ENCODE measurements at regions not wholly inside any gene's neighbourhood (a gene's known extent, or its start where the extent isn't known, plus 50 kb on each side); places are given as distances from the start of the nearest gene placed in this dataset.

GRCh38 chr11:82246926-82247325 lies 486.7 kb downstream of the FAM181B start:
- Histone ChIP-seq H3K27ac (no peak overlapping the region), H3K4me3 (no peak overlapping the region), H3K4me1 (replicated peaks in 1 of 2) (no peaks in the 10 kb centered on the region), H3K36me3 (replicated peaks in 1 of 2) (no peaks in the 10 kb centered on the region), H3K9me3 (replicated peaks in 1 of 3) (no peaks in the 10 kb centered on the region), H3K27me3 (no peaks in the 10 kb centered on the region)
- DNase-seq, result no peak
- TF ChIP-seq, protein P1, sequence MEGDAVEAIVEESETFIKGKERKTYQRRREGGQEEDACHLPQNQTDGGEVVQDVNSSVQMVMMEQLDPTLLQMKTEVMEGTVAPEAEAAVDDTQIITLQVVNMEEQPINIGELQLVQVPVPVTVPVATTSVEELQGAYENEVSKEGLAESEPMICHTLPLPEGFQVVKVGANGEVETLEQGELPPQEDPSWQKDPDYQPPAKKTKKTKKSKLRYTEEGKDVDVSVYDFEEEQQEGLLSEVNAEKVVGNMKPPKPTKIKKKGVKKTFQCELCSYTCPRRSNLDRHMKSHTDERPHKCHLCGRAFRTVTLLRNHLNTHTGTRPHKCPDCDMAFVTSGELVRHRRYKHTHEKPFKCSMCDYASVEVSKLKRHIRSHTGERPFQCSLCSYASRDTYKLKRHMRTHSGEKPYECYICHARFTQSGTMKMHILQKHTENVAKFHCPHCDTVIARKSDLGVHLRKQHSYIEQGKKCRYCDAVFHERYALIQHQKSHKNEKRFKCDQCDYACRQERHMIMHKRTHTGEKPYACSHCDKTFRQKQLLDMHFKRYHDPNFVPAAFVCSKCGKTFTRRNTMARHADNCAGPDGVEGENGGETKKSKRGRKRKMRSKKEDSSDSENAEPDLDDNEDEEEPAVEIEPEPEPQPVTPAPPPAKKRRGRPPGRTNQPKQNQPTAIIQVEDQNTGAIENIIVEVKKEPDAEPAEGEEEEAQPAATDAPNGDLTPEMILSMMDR (IDR thresholded peaks at IDR 0.05), result no peak
- no peak for TF ChIP-seq POLR2A (IDR thresholded peaks at IDR 0.05)
- intact Hi-C loops (cut with DNase I), result no loop called here

DNA sequence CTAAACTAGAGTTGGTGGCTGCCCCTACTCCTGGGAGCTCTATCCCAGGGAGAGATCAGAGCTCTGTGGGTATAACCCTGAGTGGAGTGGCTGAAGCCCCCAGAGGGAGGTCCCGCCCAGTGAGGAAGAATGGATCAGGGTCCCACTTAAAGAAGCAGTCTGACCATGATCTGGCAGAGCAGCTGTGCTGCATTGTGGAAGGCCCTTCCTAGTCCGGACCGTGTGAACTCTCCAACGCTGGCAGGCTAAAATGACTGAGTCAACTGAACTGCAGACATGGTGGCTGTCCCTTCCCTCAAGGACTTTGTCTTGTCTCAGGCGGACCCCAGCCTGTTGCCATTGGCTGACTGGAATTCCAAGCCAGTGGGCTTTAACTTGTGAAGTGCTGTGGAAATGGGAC lies 494.2 kb downstream of the FAM181B start:
- Histone ChIP-seq H3K4me1 (replicated peaks in 1 of 2) (no peaks in the 10 kb centered on the region), H3K4me3 (no peak overlapping the region), H3K27me3 (no peaks in the 10 kb centered on the region), H3K36me3 (replicated peaks in 1 of 2) (no peaks in the 10 kb centered on the region), H3K9me3 (replicated peaks in 1 of 3) (no peaks in the 10 kb centered on the region), H3K27ac (no peak overlapping the region)
- 65 to 95% (median 83%) methylated on average over 3 to 5 of the region's 5 CpGs for WGBS, 4 donors
- TF ChIP-seq, protein P1 (IDR thresholded peaks at IDR 0.05), result no peak
- no peak for TF ChIP-seq POLR2A (IDR thresholded peaks at IDR 0.05)
- no peak for DNase-seq
- intact Hi-C loops (cut with DNase I), result no loop called here

DNA sequence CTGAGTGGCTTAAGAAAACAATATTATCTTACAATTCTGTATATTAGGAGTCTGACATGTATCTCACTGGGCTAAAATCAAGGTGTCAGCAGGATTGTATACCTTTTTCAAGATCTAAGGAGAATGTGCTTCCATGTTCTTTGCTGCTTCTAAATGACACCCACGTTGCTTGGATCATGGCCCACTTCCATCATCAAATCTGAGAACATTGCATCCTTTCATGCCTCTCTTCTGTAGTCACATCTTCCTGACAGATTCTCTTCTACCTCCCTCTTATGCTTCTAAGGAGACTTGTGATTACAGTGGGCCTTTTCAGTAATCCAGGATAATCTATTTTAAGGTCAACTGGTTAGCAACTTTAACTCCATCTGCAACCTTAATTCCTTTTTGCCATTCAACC lies 499.4 kb downstream of the FAM181B start:
- Histone ChIP-seq H3K36me3 (replicated peaks in 1 of 2) (no peaks in the 10 kb centered on the region), H3K4me3 (no peak overlapping the region), H3K27ac (no peak overlapping the region), H3K27me3 (no peaks in the 10 kb centered on the region), H3K4me1 (replicated peaks in 1 of 2) (no peaks in the 10 kb centered on the region), H3K9me3 (replicated peaks in 1 of 3) (no peaks in the 10 kb centered on the region)
- intact Hi-C loops (cut with DNase I), result no loop called here
- TF ChIP-seq POLR2A (IDR thresholded peaks at IDR 0.05), result no peak
- TF ChIP-seq, protein P1 (IDR thresholded peaks at IDR 0.05), result no peak
- WGBS, 4 donors, result 62 to 73% (median 66%) methylated on average over 1 of the region's 1 CpG
- no peak for DNase-seq

DNA sequence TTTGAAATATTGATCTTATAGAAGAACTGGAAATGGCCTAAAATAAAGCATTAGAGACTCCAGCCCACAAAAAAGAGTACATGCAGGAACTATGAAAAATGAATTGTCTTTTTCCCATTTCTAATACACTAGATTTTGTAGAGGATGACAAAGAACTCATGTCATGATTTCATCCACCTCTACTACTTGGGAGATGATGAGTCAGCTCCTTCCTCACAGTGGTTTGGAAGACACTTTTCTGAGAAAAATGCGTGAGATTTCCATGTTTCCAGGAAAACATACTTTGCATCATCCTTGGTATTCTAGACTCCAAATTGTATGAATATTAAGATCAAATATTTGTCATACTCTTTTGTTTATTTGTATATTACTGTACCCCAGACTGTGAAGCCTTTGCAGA lies 500.5 kb downstream of the FAM181B start:
- 88 to 95% (median 91%) methylated on average over 1 of the region's 1 CpG for WGBS, 4 donors
- no peak for TF ChIP-seq POLR2A (IDR thresholded peaks at IDR 0.05)
- TF ChIP-seq, protein P1 (IDR thresholded peaks at IDR 0.05), result no peak
- Histone ChIP-seq H3K9me3 (replicated peaks in 1 of 3) (no peaks in the 10 kb centered on the region), H3K4me3 (no peak overlapping the region), H3K27me3 (no peaks in the 10 kb centered on the region), H3K27ac (no peak overlapping the region), H3K4me1 (replicated peaks in 1 of 2) (no peaks in the 10 kb centered on the region), H3K36me3 (replicated peaks in 1 of 2) (no peaks in the 10 kb centered on the region)
- intact Hi-C loops (cut with DNase I), result no loop called here
- DNase-seq, result no peak

All from adrenal gland (tissue), 9 donors.